HepG2 (cell line): ENCODE measurements at regions not wholly inside any gene's neighbourhood (a gene's known extent, or its start where the extent isn't known, plus 50 kb on each side); places are given as distances from the start of the nearest gene placed in this dataset.

Experiments used
- ATAC-seq: fragments of 200-7000 bp; cut with Tn5 transposase; 3 replicates; pipeline ENCODE4 v1.9.1; 2020; ENCODE audit warnings: mild to moderate bottlenecking, moderate library complexity
- BruUV-seq: library from RNA; stranded (reverse); fragments of 400-500 nt; replicated peaks from 2 replicates; lab custom pipeline; 2021; lab: Mats Ljungman, UMichigan
- CTCF ChIA-PET: fragments of 300-600 bp; formaldehyde crosslinking; extraction: SDS; loops from one replicate; lab custom pipeline; 2021; ENCODE audit warnings: low total read pairs, inconsistent platforms, low intra/inter-chr PET ratio; lab: Yijun Ruan, JAX
- POLR2A ChIA-PET: fragments of 350-600 bp; sonication (Branson Sonifier 250); formaldehyde crosslinking; loops from one replicate; lab custom pipeline; 2020; ENCODE audit warnings: antibody characterized with exemption, inconsistent platforms; lab: Yijun Ruan, JAX
- DNase-seq: peaks from one replicate; pipeline ENCODE4 v3.0.0-alpha.2; 2015; ENCODE audit warnings: low spot score
- FAIRE-seq: peaks from 3 replicates; lab custom pipeline; 2011; peaks lifted over from hg19 to GRCh38; lab: Jason Lieb, UNC
- H2AFZ ChIP-seq: one replicate; pipeline ENCODE4 v1.6.1; 2011; ENCODE audit warnings: low read length, inconsistent platforms
- H3K27ac ChIP-seq: fragments of 300-600 bp; 3 replicates; pipeline ENCODE4 v1.8.0; 2011; ENCODE audit warnings: mixed run types, mild to moderate bottlenecking, mixed read lengths, low read length, inconsistent platforms; ENCODE audit not compliant: insufficient read depth; ENCODE audit errors: extremely low read length
- H3K27me3 ChIP-seq, 2 experiments: fragments of 200-600 bp in 1 of 2; 2 replicates in 1 of 2; 3 replicates in 1 of 2; pipeline versions ENCODE4 v1.6.0 to v1.8.0; 2011; ENCODE audit warnings: low read length in 2 of 2, mild to moderate bottlenecking in 2 of 2, moderate library complexity in 2 of 2, inconsistent platforms in 1 of 2; ENCODE audit not compliant: insufficient read depth in 2 of 2, control insufficient read depth in 1 of 2
- H3K36me3 ChIP-seq, 2 experiments: fragments of 200-600 bp in 1 of 2; replicated peaks in 1 of 2; 2 replicates in 1 of 2; 3 replicates in 1 of 2; pipeline versions ENCODE4 v1.5.1 to v1.8.0; 2011; ENCODE audit warnings: low read length in 2 of 2, inconsistent platforms in 1 of 2; ENCODE audit not compliant: insufficient read depth in 2 of 2, control insufficient read depth in 1 of 2
- H3K4me1 ChIP-seq: 2 replicates; pipeline ENCODE4 v1.5.1; 2012; ENCODE audit warnings: low read length, inconsistent platforms; ENCODE audit not compliant: insufficient read depth
- H3K4me2 ChIP-seq: 2 replicates; pipeline ENCODE4 v1.6.0; 2011; ENCODE audit warnings: low read depth, low read length, inconsistent platforms
- H3K4me3 ChIP-seq, 3 experiments: fragments of 200-600 bp in 1 of 3; sonication (generic), shearing (Covaris generic) in 1 of 3; replicated peaks in 1 of 3; 2 replicates each; pipeline ENCODE4 v1.5.1; 2011 to 2016; ENCODE audit warnings: low read length in 3 of 3, inconsistent platforms in 2 of 3, low read depth in 2 of 3, mild to moderate bottlenecking in 2 of 3, control low read depth in 1 of 3, mixed read lengths in 1 of 3; ENCODE audit not compliant: insufficient read depth in 1 of 3
- H3K79me2 ChIP-seq: one replicate; pipeline ENCODE4 v1.6.1; 2011; ENCODE audit warnings: low read length, inconsistent platforms; ENCODE audit not compliant: insufficient read depth
- H3K9ac ChIP-seq: 2 replicates; pipeline ENCODE4 v1.6.0; 2011; ENCODE audit warnings: mild to moderate bottlenecking, low read depth, low read length, inconsistent platforms; ENCODE audit not compliant: insufficient read depth
- H3K9me3 ChIP-seq: 2 replicates; pipeline ENCODE4 v1.5.1; 2012; ENCODE audit warnings: mild to moderate bottlenecking, low read length
- H4K20me1 ChIP-seq: 2 replicates; pipeline ENCODE4 v1.6.0; 2011; ENCODE audit warnings: inconsistent platforms, mild to moderate bottlenecking, low read length, moderate library complexity; ENCODE audit not compliant: insufficient read depth
- AFF4 ChIP-seq: sonication (generic); formaldehyde crosslinking; IDR thresholded peaks from 2 replicates; pipeline ENCODE4 v1.4.0; 2020; ENCODE audit warnings: missing genetic modification reagents
- AHR ChIP-seq: IDR thresholded peaks from 2 replicates; pipeline ENCODE4 v1.6.1; 2018; ENCODE audit warnings: missing genetic modification reagents, missing compliant biosample characterization
- CERS6 ChIP-seq: sonication (generic); formaldehyde crosslinking; IDR thresholded peaks from 2 replicates; pipeline ENCODE4 v1.5.0; 2020; ENCODE audit warnings: missing genetic modification reagents
- DMAP1 ChIP-seq: IDR thresholded peaks from 2 replicates; pipeline ENCODE4 v1.6.1; 2016
- HNF4A ChIP-seq: sonication (generic); formaldehyde crosslinking; IDR thresholded peaks from 2 replicates; pipeline ENCODE4 v1.4.0; 2020; ENCODE audit warnings: missing genetic modification reagents
- KDM4B ChIP-seq: sonication (generic); formaldehyde crosslinking; IDR thresholded peaks from 2 replicates; pipeline ENCODE4 v1.4.0; 2020; ENCODE audit warnings: missing genetic modification reagents
- MIER3 ChIP-seq: IDR thresholded peaks from 2 replicates; pipeline ENCODE4 v1.6.1; 2016; ENCODE audit warnings: missing compliant biosample characterization, borderline replicate concordance
- NFE2L2 ChIP-seq: fragments of 150-350 bp; IDR thresholded peaks from 2 replicates; pipeline ENCODE4 v1.6.1; 2014; ENCODE audit warnings: low read length
- PITX1 ChIP-seq: sonication (generic); formaldehyde crosslinking; IDR thresholded peaks from 2 replicates; pipeline ENCODE4 v1.5.1; 2020; ENCODE audit warnings: mild to moderate bottlenecking, missing genetic modification reagents
- POGK ChIP-seq: sonication (generic); formaldehyde crosslinking; conservative IDR thresholded peaks from 2 replicates; pipeline ENCODE4 v1.8.0; 2022; ENCODE audit warnings: mild to moderate bottlenecking, moderate library complexity, missing genetic modification reagents
- RARA ChIP-seq: IDR thresholded peaks from 2 replicates; pipeline ENCODE4 v1.6.1; 2016; ENCODE audit warnings: missing genetic modification reagents, missing compliant biosample characterization
- SP4 ChIP-seq: sonication (generic); formaldehyde crosslinking; IDR thresholded peaks from 2 replicates; pipeline ENCODE4 v1.8.1; 2023; ENCODE audit warnings: mild to moderate bottlenecking, missing genetic modification reagents
- TOPORS ChIP-seq: sonication (generic); formaldehyde crosslinking; IDR thresholded peaks from 2 replicates; pipeline ENCODE4 v1.8.0; 2023; ENCODE audit warnings: mild to moderate bottlenecking, missing genetic modification reagents
- ZNF430 ChIP-seq: sonication (generic); formaldehyde crosslinking; IDR thresholded peaks from 2 replicates; pipeline ENCODE4 v1.9.0; 2021; ENCODE audit warnings: mild to moderate bottlenecking, missing genetic modification reagents
- ZNF703 ChIP-seq: sonication (generic); formaldehyde crosslinking; IDR thresholded peaks from 2 replicates; pipeline ENCODE4 v1.5.1; 2020; ENCODE audit warnings: missing genetic modification reagents, mild to moderate bottlenecking, moderate library complexity, borderline replicate concordance
- ZNF883 ChIP-seq: sonication (generic); formaldehyde crosslinking; IDR thresholded peaks from 2 replicates; pipeline ENCODE4 v1.5.1; 2020; ENCODE audit warnings: mild to moderate bottlenecking, missing genetic modification reagents; ENCODE audit errors: not compliant biosample characterization
- WGBS: methylation state at CpG from one replicate; pipeline ENCODE4 v1.1.6; 2017; ENCODE audit warnings: low lambda C conversion rate; 5-methylcytosine and 5-hydroxymethylcytosine counted together
- in situ Hi-C: cut with HindIII; loops from 2 replicates; pipeline ENCODE4 v1.10.0; 2017; ENCODE audit warnings: low pct_unique_long_range_greater_than_20kb; ENCODE audit not compliant: extremely low pct_ligation_motif_present
- intact Hi-C: fragments of 100-400 bp; cut with micrococcal nuclease; formaldehyde crosslinking; loops from one replicate; pipeline ENCODE4 v1.10.0; 2022; ENCODE audit not compliant: unreplicated experiment
- TF ChIP-seq, protein P1 (sequence below): sonication (generic); formaldehyde crosslinking; conservative IDR thresholded peaks from 2 replicates; pipeline ENCODE4 v1.5.0; 2020; ENCODE audit warnings: missing genetic modification reagents
- TF ChIP-seq, protein P2 (sequence below): sonication (generic); formaldehyde crosslinking; IDR thresholded peaks from 2 replicates; pipeline ENCODE4 v1.4.0; 2020; ENCODE audit warnings: missing genetic modification reagents

GRCh38 chr7:66503036-66503370 lies 125.7 kb upstream of the KCTD7 start:
- ATAC-seq (no peak), FAIRE-seq (no peak), DNase-seq (no peak)
- no peak overlapping the region for H3K4me3 ChIP-seq
- CTCF ChIA-PET = no interaction called here
- POLR2A ChIA-PET = interaction anchor here (3.0 kb wide), 1 partner anchor 9 kb away, joined by 24 read pairs; no protein-coding TSS in a partner anchor
- intact Hi-C loops (no loop called here), in situ Hi-C loops (no loop called here)
- no peaks in the 10 kb centered on the region for H3K36me3 ChIP-seq
- BruUV-seq = no TSS peak
- no peak overlapping the region for H3K27ac ChIP-seq
- peaks cover 56% of the 10 kb centered on the region for H3K4me1 ChIP-seq
- no peak overlapping the region for H3K4me2 ChIP-seq
- H3K9me3 ChIP-seq = no peaks in the 10 kb centered on the region
- 89% methylated on average over 6 of the region's 13 CpGs for WGBS
- no peak overlapping the region for H2AFZ ChIP-seq
- H3K79me2 ChIP-seq = no peaks in the 10 kb centered on the region
- H3K9ac ChIP-seq = no peak overlapping the region
- H3K27me3 ChIP-seq = no peaks in the 10 kb centered on the region
- no peaks in the 10 kb centered on the region for H4K20me1 ChIP-seq
- TF ChIP-seq AFF4 (CRISPR knock-in tag) (no peak), HNF4A (CRISPR knock-in tag) (no peak), ZNF883 (CRISPR knock-in tag) (no peak), PITX1 (CRISPR knock-in tag) (no peak), KDM4B (CRISPR knock-in tag) (no peak), RARA (CRISPR knock-in tag) (no peak), AHR (CRISPR knock-in tag) (no peak), CERS6 (CRISPR knock-in tag) (no peak), NFE2L2 (no peak), DMAP1 (CRISPR knock-in tag) (no peak), TOPORS (CRISPR knock-in tag) (no peak), ZNF430 (CRISPR knock-in tag) (no peak), MIER3 (CRISPR knock-in tag) (no peak), POGK (CRISPR knock-in tag) (no peak), ZNF703 (CRISPR knock-in tag) (no peak), SP4 (CRISPR knock-in tag) (no peak)
- TF ChIP-seq, protein P1, sequence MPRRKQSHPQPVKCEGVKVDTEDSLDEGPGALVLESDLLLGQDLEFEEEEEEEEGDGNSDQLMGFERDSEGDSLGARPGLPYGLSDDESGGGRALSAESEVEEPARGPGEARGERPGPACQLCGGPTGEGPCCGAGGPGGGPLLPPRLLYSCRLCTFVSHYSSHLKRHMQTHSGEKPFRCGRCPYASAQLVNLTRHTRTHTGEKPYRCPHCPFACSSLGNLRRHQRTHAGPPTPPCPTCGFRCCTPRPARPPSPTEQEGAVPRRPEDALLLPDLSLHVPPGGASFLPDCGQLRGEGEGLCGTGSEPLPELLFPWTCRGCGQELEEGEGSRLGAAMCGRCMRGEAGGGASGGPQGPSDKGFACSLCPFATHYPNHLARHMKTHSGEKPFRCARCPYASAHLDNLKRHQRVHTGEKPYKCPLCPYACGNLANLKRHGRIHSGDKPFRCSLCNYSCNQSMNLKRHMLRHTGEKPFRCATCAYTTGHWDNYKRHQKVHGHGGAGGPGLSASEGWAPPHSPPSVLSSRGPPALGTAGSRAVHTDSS (CRISPR knock-in tag) = no peak
- TF ChIP-seq, protein P2, sequence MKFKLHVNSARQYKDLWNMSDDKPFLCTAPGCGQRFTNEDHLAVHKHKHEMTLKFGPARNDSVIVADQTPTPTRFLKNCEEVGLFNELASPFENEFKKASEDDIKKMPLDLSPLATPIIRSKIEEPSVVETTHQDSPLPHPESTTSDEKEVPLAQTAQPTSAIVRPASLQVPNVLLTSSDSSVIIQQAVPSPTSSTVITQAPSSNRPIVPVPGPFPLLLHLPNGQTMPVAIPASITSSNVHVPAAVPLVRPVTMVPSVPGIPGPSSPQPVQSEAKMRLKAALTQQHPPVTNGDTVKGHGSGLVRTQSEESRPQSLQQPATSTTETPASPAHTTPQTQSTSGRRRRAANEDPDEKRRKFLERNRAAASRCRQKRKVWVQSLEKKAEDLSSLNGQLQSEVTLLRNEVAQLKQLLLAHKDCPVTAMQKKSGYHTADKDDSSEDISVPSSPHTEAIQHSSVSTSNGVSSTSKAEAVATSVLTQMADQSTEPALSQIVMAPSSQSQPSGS = no peak
